GM18873 (cell line): ENCODE measurements at regions not wholly inside any gene's neighbourhood (a gene's known extent, or its start where the extent isn't known, plus 50 kb on each side); places are given as distances from the start of the nearest gene placed in this dataset.
"Not testable (repeated sequence)": the region's sequence is repeated elsewhere in the genome, so short reads cannot be mapped to it uniquely, and the experiment has no call there.

ENCODE experiments used
- ATAC-seq: cut with Tn5 transposase; IDR thresholded peaks from one replicate; pipeline ENCODE4 v1.9.1; 2021; ENCODE audit warnings: mild to moderate bottlenecking, moderate library complexity, moderate number of reproducible peaks; ENCODE audit not compliant: unreplicated experiment, low FRiP score

- no peak for ATAC-seq
These were observed 130.9 kb downstream of the ASB7 start for GRCh38 chr15:100733101-100733842.

GRCh38 chr15:100733843-100734185 lies 131.4 kb downstream of the ASB7 start:
- not testable (repeated sequence) for ATAC-seq

GRCh38 chr15:100734586-100734985 lies 132.2 kb downstream of the ASB7 start:
- no peak for ATAC-seq

DNA sequence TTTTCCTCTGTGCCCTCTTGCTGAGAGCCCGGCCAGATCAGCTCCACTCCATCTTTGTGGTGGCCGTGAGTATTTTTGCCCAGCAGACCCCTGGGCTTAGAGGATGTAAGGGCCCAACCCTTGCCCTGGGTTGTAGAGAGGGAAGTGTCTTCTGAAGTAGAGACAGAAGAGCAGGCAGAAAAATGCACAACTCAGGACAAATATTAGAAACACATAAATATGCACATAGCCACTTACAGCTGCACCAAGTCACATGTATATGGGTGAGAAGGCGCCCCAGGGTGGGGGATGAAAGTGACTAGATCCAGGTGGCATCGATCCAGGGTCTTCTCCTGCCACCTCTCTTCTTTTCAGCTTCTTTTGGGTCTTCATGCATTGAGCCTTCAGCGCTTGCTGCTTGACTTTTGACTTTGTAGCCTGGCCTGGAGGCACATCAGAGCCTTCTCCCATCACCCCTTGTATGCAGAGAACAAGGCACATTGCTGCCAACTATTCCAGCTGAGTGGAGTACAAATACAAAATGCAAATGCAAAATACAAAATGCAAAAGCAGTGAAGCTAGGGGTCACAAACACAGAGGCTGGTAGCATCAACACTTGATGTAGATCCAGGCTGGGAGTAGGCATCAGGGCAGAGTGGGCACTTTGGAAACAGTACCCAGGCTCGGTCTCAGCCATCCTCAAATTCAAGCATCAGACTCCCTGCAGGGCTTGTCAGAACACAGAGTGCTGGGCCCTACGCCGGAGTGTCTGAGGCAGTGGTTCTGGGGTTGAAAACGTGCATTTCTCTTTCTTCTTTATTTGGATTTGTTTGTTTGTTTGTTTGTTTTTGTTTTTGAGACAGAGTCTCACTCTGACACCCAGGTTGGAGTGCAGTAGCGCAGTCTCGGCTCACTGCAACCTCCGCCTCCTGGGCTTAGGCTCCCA lies 133.0 kb downstream of the ASB7 start:
- ATAC-seq = no peak

DNA sequence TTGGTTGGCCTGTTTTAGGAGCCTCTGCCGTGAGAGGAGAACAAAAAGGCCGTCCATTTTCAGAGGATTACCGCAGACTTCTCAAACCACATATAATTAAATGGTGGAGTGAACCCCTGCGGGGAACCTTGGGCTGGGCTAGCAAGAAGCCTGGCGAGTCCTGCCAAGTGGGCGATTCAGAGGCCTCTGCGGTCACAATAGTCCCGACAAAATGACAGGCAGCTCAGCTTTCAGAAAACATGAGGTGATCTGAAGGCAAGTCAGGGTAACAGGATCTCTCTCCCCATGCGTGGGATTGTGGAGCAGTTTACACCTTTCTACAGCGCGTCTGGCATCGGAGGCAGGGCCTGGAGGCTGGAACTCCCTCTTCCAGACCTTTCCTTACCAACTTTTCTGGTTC lies 134.8 kb downstream of the ASB7 start:
- no peak for ATAC-seq

DNA sequence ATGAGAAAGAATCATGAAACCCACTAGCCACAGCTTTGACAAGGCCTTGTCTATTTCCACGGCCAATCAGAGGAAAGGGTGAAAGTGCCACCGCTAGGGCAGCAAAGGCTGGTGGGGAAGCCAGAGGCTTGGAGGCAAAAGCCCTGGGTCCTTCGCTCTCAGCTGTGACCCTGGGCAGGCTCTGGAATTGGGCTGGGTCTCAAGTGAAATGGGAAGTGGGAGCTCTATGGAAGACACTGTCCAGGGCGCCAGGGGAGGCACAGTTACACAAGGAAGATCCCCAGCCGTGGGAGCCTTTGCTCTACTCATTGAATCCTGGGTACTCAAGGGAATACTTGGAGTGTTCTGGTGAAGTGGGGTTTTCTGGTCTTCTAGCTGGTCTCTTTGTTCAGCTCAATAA lies 136.2 kb downstream of the ASB7 start:
- ATAC-seq = no peak

DNA sequence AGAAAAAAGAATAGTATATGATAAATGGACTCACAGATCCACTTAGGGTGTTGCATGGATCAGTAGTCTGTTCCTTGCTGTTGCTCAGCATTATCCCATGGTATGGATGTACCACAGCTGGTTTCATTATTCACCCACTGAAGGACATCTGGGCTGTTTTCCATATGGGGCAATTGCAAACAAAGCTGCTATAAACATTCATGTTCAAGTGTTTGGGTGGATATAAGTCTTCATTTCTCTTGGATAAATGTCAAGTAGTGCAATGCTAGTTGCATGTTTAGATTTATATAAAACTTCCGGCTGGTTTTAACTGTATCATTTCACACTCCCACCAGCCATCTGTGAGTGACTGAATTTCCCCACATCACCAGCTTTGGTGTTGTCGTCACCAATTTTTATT lies 137.7 kb downstream of the ASB7 start:
- ATAC-seq = no peak

DNA sequence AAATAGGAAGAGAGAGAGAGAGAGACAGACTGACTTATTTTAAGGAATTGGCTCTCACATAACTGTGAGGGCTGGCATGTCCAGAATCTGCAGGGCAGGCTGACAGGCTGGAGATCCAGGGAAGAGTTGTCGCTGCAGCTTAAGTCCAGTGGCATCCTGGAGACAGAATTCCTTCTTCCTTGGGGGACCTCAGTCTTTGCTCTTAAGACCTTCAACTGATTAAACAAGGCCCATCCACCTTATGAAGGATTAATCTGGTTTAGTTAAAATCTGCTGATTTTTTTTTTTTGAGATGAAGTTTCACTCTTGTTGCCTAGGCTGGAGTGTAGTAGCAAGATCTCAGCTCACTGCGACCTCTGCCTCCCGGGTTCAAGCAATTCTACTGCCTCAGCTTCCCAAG lies 128.0 kb upstream of the ALDH1A3 start:
- no peak for ATAC-seq

DNA sequence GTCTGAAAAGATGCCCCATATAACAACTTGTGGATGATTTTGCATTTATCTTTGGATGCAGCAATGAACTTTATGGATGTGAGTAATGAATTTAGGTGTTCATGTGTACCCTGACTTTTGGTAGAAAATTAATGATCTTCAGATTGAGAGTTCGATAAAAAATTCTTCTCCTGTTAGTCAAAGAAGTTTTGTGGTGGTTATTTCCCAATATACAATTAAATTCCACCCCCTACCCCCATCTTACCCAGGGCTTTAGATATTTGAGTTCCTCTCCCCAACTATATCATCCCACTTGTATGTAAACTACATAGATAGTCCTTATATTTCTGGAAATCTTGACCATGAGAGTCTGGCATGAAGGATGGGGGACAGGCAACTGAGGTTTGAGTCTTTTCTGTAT lies 126.1 kb upstream of the ALDH1A3 start:
- no peak for ATAC-seq

GRCh38 chr15:100757661-100758060 lies 122.0 kb upstream of the ALDH1A3 start:
- no peak for ATAC-seq

DNA sequence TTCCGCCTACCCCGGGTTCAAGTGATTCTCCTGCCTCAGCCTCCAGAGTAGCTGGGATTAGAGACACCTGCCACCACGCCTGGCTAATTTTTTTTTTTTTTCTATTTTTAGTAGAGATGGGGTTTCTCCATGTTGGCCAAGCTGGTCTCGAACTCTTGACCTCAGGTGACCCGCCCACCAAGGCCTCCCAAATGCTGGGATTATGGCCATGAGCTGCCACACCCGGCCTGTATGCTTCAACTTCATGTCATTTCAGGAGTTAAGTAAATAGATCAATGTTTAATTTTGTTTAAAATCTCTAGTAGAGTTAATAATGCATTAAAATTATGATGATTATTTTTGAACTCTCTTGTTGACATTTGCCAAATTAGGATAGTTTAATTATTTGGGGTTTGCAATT lies 121.1 kb upstream of the ALDH1A3 start:
- ATAC-seq = no peak

- ATAC-seq = no peak
These were observed 120.5 kb upstream of the ALDH1A3 start for GRCh38 chr15:100759106-100759505.

DNA sequence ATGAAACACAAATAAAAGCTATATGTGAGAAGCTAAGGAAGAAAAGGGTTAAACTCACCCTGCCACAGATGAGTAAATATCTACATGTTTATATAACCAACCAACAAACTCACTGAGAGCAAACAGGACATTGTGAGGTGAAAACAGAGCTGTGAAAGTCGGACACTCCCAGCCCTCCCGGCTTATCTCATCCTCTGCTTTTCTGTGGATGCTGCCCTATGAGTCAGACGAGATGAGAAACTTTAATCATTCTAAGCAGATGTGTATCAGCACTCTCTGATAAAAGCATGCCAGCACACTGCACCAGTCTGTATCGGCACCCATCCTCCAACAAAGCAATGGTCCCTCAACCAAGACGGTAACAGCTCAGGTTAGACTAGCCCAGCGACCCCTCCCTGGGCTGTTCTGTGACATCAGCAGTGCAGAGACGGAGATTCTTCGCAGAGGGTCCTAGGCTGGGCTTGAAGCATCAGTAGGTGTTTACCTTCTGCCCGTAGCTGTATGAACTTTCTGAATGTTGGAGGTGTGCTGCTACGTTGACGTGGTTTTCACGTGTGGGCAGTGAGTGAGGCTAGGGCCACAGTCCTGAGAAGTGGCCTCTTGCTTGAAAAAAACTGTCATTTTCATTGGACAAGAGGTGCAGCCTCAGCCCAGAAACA lies 119.8 kb upstream of the ALDH1A3 start:
- no peak for ATAC-seq

- ATAC-seq = no peak
These were observed 119.2 kb upstream of the ALDH1A3 start for GRCh38 chr15:100760357-100760903.

DNA sequence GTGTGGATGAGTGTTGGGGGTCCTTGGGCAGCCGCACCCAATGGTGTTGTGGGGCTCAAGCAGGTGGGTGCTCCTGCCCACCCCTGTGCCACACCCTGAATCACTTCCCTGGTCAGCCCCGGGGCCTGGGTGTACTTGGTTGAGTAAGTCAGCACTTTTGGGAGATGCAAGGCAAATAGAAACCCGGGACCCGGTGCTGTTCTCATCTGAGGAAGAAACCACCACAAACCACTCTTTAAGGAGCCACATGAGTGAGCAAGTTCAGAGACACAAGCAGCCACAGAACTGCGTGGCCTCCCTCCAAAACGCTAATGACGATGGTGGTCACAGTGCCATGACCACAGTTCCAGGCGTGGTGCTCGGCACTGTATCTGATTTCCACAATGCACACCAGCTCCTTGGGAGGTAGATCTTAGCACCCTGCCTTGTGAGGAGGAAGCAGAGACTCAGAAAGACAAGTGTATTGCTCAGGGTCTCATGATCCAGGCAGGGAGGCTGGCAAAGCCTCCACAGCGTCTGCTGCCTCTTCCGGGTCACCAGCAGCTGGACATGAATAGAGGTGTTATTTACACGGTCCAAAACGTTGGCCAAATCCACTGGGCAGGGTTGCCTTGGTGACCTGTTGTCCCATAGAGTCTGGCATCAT lies 118.2 kb upstream of the ALDH1A3 start:
- ATAC-seq = no peak

DNA sequence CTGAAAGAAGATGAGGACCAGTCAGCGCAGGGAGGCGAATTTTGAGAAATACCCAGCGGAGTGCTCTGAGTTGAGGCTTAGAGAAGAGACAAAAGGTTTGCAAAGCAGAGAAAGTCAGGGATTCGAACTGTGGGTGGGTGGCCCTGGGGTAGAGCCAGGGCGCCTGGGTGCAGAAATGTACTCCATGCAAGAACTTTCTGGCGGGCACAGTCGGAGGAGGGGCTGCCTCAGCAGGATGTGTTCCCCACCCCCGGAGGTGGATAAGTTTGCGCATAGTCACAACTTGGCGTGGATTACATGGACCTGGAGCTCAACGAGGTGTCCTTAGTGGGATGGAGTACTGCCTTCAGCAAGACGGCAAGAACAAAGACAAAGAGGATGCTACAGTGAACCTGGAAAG lies 117.3 kb upstream of the ALDH1A3 start:
- no peak for ATAC-seq

GRCh38 chr15:100762913-100763834 lies 116.5 kb upstream of the ALDH1A3 start:
- no peak for ATAC-seq

GRCh38 chr15:100763835-100764750 lies 115.5 kb upstream of the ALDH1A3 start:
- no peak for ATAC-seq
